Tongue (tissue), 1 donor: ENCODE measurements at regions not wholly inside any gene's neighbourhood (a gene's known extent, or its start where the extent isn't known, plus 50 kb on each side); places are given as distances from the start of the nearest gene placed in this dataset.
"Not testable (repeated sequence)": the region's sequence is repeated elsewhere in the genome, so short reads cannot be mapped to it uniquely, and the experiment has no call there.

Source experiments
- DNase-seq: peaks from one replicate; pipeline ENCODE4 v3.0.0-alpha.2; 2015

GRCh38 chr7:3094701-3095445, 51.2 kb upstream of the CARD11 start:
- no peak for DNase-seq

DNA sequence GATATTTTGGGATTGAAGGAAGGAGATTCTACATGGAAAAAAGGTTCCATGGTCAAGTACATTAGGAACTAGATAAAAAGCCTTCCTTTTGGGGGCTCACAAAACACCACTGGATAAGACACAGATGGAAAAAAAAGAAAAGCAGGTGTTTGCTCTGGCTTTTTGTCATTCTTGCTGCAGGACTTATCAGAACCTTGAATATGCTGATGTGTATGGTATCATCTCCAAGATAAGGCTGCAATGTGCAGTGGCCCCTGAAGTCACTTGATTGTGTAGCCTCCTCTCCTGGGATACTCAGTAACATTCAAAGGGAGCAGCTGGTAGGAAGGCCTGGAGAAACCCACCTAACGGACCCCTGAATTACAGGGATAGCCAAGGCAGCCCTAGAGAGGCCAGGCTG, 54.1 kb upstream of the CARD11 start:
- DNase-seq = no peak

GRCh38 chr7:3102159-3102558, 58.5 kb upstream of the CARD11 start:
- DNase-seq = no peak

GRCh38 chr7:3103614-3104398, 60.1 kb upstream of the CARD11 start:
- DNase-seq = no peak

- DNase-seq = no peak
These were observed 62.2 kb upstream of the CARD11 start for GRCh38 chr7:3105856-3106255.

DNA sequence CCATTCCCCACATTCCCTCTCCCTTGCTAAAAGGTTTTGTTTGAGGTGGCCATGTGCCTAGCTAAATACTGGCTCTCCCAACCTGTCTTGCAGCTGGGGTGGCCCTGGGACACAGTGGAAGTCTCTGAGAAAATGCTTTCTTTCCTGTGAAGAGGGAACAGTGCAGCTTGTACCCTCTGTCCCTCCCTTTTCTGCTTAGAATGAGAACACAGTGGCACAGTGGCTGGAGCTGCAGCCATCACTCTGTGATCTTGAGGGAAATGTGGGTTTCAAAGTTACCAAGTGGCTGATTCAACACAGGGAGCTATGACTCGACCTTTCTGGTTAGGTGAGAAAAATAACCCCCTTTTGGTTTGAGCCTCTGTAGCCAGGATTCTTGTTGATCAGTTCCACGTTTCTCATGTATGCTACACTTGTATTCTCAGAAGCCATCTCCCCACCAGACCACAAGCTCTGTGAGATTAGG, 62.7 kb upstream of the CARD11 start:
- DNase-seq = no peak

DNA sequence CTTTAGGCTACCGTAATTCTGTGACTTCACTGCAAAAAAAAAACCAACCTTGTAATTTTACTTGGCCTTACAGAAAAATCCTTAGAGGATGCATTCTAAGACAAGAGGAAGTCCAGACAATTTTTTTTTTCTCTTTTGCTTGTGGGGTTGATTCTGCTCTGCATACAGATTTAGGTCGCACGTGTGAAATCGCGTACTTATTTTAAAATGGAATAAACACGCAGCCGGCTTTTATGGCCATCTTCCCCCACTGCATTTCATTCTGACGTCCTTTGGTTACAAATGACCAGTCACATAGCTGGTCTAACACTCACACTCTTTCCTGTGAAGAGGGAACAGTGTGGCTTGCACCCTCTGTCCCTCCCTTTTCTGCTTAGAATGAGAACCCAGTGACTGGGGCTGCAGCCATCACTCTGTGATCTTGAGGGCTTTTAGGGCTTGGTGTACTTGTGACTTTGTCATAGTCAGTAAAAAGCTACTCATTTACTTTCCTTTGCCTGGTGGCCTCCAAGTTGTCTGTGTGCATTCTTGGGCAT, 63.6 kb upstream of the CARD11 start:
- DNase-seq = no peak

DNA sequence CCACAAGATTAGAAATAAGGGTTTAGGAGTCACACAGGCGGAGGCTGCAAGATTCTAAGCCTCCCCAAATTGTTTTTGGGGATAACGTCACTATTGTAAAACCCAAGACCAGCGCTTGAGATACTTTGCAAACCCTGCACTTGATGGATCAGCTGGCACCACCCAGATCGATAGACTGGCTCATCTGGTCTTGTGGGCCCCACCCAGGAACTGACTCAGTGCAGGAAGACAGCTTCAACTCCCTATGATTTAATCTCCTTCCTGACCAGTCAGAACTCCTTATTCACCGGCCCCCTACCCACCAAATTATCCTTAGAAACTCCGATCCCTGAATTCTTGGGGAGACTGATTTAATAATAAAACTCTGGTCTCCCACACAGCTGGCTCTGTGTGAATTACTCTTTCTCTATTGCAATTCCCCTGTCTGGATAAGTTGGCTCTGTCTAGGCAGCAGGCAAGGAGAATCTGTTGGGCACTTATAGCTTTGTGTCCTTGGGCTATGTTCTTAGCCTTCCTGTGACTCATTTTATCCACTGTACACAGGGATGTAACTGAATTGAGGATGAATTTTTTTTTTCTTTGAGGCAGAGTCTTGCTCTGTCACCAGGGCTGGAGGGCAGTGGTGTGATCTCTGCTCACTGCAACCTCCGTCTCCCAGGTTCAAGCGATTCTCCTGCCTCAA, 64.4 kb upstream of the CARD11 start:
- DNase-seq = no peak

GRCh38 chr7:3109311-3109915, 65.7 kb upstream of the CARD11 start:
- peak; percentile 10 for DNase-seq

DNA sequence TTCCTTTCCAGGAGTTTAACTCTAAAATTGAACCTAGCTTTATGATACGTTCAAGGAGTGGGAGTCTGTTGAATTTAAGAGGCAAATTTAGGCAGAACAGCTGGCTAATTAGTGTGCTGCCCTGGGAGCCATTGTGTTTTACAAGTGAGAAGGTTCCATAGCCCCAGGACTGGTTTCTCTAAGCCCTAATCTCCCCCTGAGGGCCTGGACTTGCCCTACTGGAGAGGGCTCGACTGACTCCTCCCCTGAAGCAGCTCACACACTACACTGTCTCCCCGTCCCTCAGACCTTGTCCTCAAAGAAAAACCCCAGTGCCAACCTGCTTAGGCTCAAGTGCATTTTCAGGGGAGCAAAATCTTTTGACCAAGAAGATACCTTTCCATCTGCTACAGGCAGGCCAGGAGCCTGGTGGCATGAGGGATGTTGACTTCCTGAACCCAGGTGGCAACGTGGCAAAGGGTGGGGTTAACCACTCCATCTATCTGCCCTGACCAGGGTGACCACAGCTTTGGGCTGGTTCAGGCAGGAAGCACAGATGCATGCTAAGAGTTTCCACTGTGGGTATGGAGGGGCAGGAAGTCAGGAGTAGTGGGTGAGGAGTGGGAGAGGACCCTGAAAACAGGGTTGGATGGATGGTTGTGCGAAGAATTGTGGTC, 68.9 kb upstream of the CARD11 start:
- DNase-seq = no peak

DNA sequence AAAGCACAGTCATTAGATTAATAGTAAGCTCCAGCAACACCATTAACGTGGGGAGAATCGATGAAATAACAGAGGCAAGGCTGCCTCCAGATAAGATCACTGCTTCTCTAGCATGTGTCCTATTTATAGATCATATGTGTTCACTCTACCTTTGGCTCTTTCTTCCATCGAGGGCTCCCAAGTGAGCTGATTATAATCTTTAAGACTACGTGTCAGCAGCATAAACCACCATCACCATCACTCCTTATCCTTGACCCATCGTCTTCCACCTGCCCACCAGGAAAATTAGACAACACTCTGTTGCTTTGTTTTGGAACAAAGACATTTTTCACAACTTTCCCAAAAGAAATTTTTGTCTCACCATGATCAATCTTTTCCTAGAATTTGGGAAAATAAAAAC, 71.2 kb upstream of the CARD11 start:
- no peak for DNase-seq

- DNase-seq = no peak
These were observed 73.4 kb upstream of the CARD11 start for GRCh38 chr7:3117081-3117480.

- no peak for DNase-seq
These were observed 74.0 kb upstream of the CARD11 start for GRCh38 chr7:3117488-3118231.

DNA sequence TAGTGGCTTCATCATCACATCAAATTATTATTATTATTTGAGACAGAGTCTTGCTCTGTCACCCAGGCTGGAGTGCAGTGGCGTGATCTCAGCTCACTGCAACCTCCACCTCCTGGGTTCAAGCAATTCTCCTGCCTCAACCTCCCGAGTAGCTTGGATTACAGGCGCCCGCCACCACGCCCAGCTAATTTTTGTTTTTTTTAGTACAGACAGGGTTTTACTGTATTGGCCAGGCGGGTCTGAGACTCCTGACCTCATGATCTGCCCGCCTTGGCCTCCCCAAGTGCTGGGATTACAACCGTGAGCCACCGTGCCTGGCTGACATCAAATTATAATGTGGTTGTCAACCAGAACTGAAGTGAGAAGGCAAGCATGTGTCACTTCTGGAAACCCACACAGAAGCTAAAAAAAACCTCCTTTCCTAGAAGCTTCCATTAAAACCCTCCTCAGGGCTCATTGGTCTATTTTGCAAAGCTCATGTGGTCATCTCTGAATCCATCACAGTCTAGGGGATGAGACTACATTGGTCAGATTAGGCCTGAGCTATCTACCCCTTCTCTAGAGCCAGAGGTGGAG, 75.8 kb upstream of the CARD11 start:
- not testable (repeated sequence) for DNase-seq

GRCh38 chr7:3119963-3120362, 76.3 kb upstream of the CARD11 start:
- DNase-seq = no peak

DNA sequence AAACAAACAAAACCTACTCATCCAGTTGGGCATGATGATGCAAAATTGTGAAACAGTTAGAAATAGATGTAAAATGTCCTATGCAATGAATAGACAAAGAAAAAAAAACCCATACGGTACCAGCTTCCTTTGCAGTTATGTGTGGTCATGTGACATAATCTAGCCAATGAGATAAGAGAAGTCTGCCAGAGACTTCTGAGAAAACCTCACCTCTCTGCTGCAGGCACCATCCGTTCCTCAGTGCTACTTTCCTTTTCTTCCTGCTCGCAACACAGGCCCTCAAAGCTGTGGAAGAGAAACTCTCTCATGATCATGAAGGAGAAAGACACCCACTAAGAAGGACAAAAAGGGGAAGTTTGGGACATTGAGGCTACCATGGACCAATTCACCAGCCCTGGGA, 76.8 kb upstream of the CARD11 start:
- no peak for DNase-seq

GRCh38 chr7:3128857-3129490, 85.3 kb upstream of the CARD11 start:
- DNase-seq = no peak

- DNase-seq = no peak
These were observed 90.2 kb upstream of the CARD11 start for GRCh38 chr7:3133811-3134385.

DNA sequence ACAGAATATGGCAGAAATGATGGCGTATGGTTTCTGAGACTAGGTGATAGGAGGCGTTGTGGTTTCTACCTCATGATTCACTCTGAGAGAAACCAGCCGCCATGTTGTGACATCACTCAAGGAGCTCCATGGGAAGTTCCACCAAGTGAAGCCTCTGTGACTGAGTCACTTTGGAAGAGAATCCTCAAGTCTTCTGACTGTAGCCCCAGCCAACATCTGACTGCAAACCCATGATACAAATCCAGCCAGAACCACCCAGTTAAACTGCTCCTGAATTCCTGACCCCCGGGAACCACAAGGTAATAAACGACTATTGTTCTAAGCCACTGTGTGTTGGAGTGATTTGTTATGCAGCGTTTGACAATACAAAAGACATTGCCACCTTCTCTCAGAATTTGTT, 91.1 kb upstream of the CARD11 start:
- DNase-seq = no peak

DNA sequence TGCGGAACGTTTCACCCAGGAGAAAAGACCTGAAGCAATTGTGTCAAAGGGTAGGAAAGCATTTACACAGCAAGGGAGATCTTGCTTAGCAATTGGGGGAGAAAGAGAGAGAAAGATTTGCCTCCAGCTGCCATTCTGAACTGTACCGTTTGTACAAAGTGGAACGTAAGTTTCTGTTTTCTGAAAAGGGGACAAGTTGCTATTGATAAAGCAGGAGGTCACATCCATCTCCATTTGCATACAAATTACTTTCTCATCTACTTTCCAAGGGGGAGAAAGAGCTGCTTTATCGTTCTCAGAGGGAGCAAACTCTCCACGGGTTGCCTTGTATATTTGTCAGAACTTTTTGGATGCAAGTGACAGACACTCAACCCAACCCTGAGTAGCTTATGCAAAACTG, 92.0 kb upstream of the CARD11 start:
- no peak for DNase-seq
